GM20431 (cell line): ENCODE measurements at regions not wholly inside any gene's neighbourhood (a gene's known extent, or its start where the extent isn't known, plus 50 kb on each side); places are given as distances from the start of the nearest gene placed in this dataset.

ENCODE experiments used
- in situ Hi-C: fragments of 300-500 bp; cut with MseI, MboI; formaldehyde crosslinking; loops from one replicate; pipeline ENCODE4 v1.15.0; 2020; ENCODE audit warnings: low sequenced_read_pairs; ENCODE audit not compliant: unreplicated experiment

- in situ Hi-C loops: no loop called here
These were observed 85.6 kb upstream of the RXFP2 start for GRCh38 chr13:31653730-31654129.

- in situ Hi-C loops: no loop called here
These were observed 75.3 kb upstream of the RXFP2 start for GRCh38 chr13:31663880-31664585.

GRCh38 chr13:31670831-31671617 is 68.3 kb upstream of the RXFP2 start:
- in situ Hi-C loops: no loop called here

- in situ Hi-C loops: no loop called here
These were observed 65.3 kb upstream of the RXFP2 start for GRCh38 chr13:31674051-31674450.

GRCh38 chr13:31675440-31675953 is 63.8 kb upstream of the RXFP2 start:
- in situ Hi-C loops: no loop called here

- in situ Hi-C loops: no loop called here
These were observed 58.2 kb upstream of the RXFP2 start for GRCh38 chr13:31681133-31681532.

- in situ Hi-C loops: no loop called here
These were observed 54.9 kb upstream of the RXFP2 start for GRCh38 chr13:31684466-31684865.

- in situ Hi-C loops: no loop called here
These were observed 52.5 kb upstream of the RXFP2 start for GRCh38 chr13:31686670-31687425.
